ENCODE measurements at regions not wholly inside any gene's neighbourhood (a gene's known extent, or its start where the extent isn't known, plus 50 kb on each side); places are given as distances from the start of the nearest gene placed in this dataset.
A peak's percentile ranks its signal among the peaks of the same experiment; 100 is the strongest.

- no peak for DNase-seq (ENCODE audit: extremely low read depth, low read depth)
- H3K4me3 ChIP-seq (replicated peaks; ENCODE audit: low read depth, low read length) = no peak overlapping the region
- TF ChIP-seq CTCF (IDR thresholded peaks at IDR 0.05; ENCODE audit: low read depth, low read length, missing control alignments) = no peak
Observed at GRCh38 chr15:57782731-57783130, 76.2 kb downstream of the POLR2M start.

GRCh38 chr15:57784081-57784511 is 77.6 kb downstream of the POLR2M start:
- no peak overlapping the region for H3K4me3 ChIP-seq (replicated peaks; ENCODE audit: low read depth, low read length)
- TF ChIP-seq CTCF (IDR thresholded peaks at IDR 0.05; ENCODE audit: low read depth, low read length, missing control alignments) = no peak
- peak; percentile 44 for DNase-seq (ENCODE audit: extremely low read depth, low read depth)

GRCh38 chr15:57785039-57785438 is 78.5 kb downstream of the POLR2M start:
- no peak for DNase-seq (ENCODE audit: extremely low read depth, low read depth)
- no peak overlapping the region for H3K4me3 ChIP-seq (replicated peaks; ENCODE audit: low read depth, low read length)
- no peak for TF ChIP-seq CTCF (IDR thresholded peaks at IDR 0.05; ENCODE audit: low read depth, low read length, missing control alignments)

GRCh38 chr15:57785959-57786358 is 79.4 kb downstream of the POLR2M start:
- no peak for DNase-seq (ENCODE audit: extremely low read depth, low read depth)
- no peak overlapping the region for H3K4me3 ChIP-seq (replicated peaks; ENCODE audit: low read depth, low read length)
- no peak for TF ChIP-seq CTCF (IDR thresholded peaks at IDR 0.05; ENCODE audit: low read depth, low read length, missing control alignments)

GRCh38 chr15:57789225-57789624 is 82.7 kb downstream of the POLR2M start:
- no peak for TF ChIP-seq CTCF (IDR thresholded peaks at IDR 0.05; ENCODE audit: low read depth, low read length, missing control alignments)
- no peak for DNase-seq (ENCODE audit: extremely low read depth, low read depth)
- no peak overlapping the region for H3K4me3 ChIP-seq (replicated peaks; ENCODE audit: low read depth, low read length)

GRCh38 chr15:57792724-57793449 is 86.4 kb downstream of the POLR2M start:
- DNase-seq (ENCODE audit: extremely low read depth, low read depth) = no peak

More at GRCh38 chr15:57792724-57793449, 86.4 kb downstream of the POLR2M start:
- no peak overlapping the region for H3K4me3 ChIP-seq (replicated peaks; ENCODE audit: low read depth, low read length)
- no peak for TF ChIP-seq CTCF (IDR thresholded peaks at IDR 0.05; ENCODE audit: low read depth, low read length, missing control alignments)
